Heart right ventricle (tissue), 16 donors: ENCODE measurements at regions not wholly inside any gene's neighbourhood (a gene's known extent, or its start where the extent isn't known, plus 50 kb on each side); places are given as distances from the start of the nearest gene placed in this dataset.

ENCODE experiments used
- ATAC-seq, 8 donors: fragments of 200-7000 bp; cut with Tn5 transposase; one replicate each; pipeline ENCODE4 v1.9.1; 2020; ENCODE audit warnings: mild to moderate bottlenecking in 8 of 8, moderate library complexity in 8 of 8, moderate number of reproducible peaks in 1 of 8
- DNase-seq, 2 donors: peaks; one replicate each; pipeline ENCODE4 v3.0.0-alpha.2; 2020
- H3K27ac ChIP-seq, 10 donors: fragments of 200-600 bp; sonication (generic) in 2 of 10; one replicate each; pipeline versions ENCODE4 v1.5.0 to v1.8.0; 2020 to 2022; ENCODE audit warnings: mild to moderate bottlenecking in 3 of 10
- H3K27me3 ChIP-seq, 7 donors: fragments of 200-600 bp; one replicate each; pipeline ENCODE4 v1.8.0; 2021 to 2022; ENCODE audit warnings: mild to moderate bottlenecking in 2 of 7
- H3K36me3 ChIP-seq, 9 donors: fragments of 200-600 bp; sonication (generic) in 1 of 9; one replicate each; pipeline versions ENCODE4 v1.5.0 to v1.8.0; 2020 to 2022; ENCODE audit warnings: mild to moderate bottlenecking in 2 of 9
- H3K4me1 ChIP-seq, 9 donors: fragments of 200-600 bp; sonication (generic) in 1 of 9; one replicate each; pipeline versions ENCODE4 v1.5.0 to v1.8.0; 2020 to 2022; ENCODE audit warnings: mild to moderate bottlenecking in 4 of 9
- H3K4me3 ChIP-seq, 10 donors: fragments of 200-600 bp; sonication (generic) in 2 of 10; one replicate each; pipeline versions ENCODE4 v1.5.0 to v1.8.0; 2020 to 2022; ENCODE audit warnings: mild to moderate bottlenecking in 7 of 10, moderate library complexity in 2 of 10
- H3K9me3 ChIP-seq, 11 donors: fragments of 200-600 bp in 10 of 11; sonication (generic) in 2 of 11; one replicate each; pipeline versions ENCODE4 v1.5.0 to v1.8.0; 2013 to 2022; ENCODE audit warnings: mild to moderate bottlenecking in 2 of 11, control low read depth in 1 of 11, moderate library complexity in 1 of 11
- CTCF ChIP-seq, 9 donors: fragments of 200-600 bp; sonication (generic) in 2 of 9; IDR thresholded peaks; one replicate each; pipeline versions ENCODE4 v1.5.0 to v1.8.0; 2021 to 2022; ENCODE audit warnings: antibody characterized with exemption in 9 of 9, mild to moderate bottlenecking in 5 of 9, moderate library complexity in 1 of 9
- WGBS, 2 donors: extraction: QIAGEN DNeasy Blood & Tissue Kit; methylation state at CpG; one replicate each; pipeline ENCODE4 v1.1.7; 2013; ENCODE audit warnings: inconsistent platforms in 1 of 2; 5-methylcytosine and 5-hydroxymethylcytosine counted together
- intact Hi-C, 10 donors: fragments of 100-400 bp; cut with DNase I; formaldehyde crosslinking; loops; one replicate each; pipeline versions ENCODE4 v1.11.1 to v1.14.2; 2022
- donor health status: Arrhythmogenic right ventricular cardiomyopathy.
- donor health status: ischemic (EF 13 %, LVEDD 7.1; RV severe dilation, severe dysfunction).
- donor health status: healthy with polysubstance abuse.
- donor health status: DM: no; HTN: yes; CAD: no.
- donor health status: DM: no; HTN: no; CAD: no.
- donor health status: ischemic (EF 25% LVEDD 6.9; RV normal size, moderate dysfunction).
- donor health status: ischemic (EF 25% LVEDD 5.7; RV mildly dilated, moderate dysfunction).
- donor health status: healthy.
- donor health status: DM: yes; HTN: yes; CAD: no.
- donor health status: Ischemic cardiomyopathy.
- donor health status: ischemic (EF 35%, LVEDD 5.7; RV mildly dilated, moderate dysfunction).
- donor health status: nonischemic (EF 11% LVEDD 7.7; RV severe dilation, severe dysfunction).
- donor health status: DM: yes; HTN: yes; CAD: no.
- donor health status: PGD.
- donor health status: ischemic (EF 29% LVEDD 5.4; RV normal size, mild dysfunction).
- donor health status: nonischemic (EF 23%, LVEDD 6.1; RV moderate dilation, normal function).

DNA sequence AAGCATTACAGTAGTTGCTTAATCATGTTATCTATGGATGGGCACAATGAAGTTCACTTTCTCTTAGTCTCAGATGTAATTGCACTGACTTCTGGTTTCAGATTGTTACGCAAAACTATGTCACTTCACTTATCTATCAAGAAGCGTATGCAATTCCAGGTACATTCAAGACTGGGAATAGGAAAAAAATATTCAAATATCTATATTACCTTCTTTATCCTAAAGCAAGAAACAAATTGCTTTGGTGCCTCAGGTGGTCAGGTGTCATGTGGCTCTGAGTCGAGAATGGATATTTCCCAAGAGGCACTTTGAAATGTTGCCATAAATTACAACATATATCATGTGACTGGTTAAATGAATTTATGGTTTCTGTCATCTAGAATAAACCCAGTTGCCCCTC, 318.6 kb downstream of the SS18 start:
- no peaks in the 10 kb centered on the region for H3K36me3 ChIP-seq
- no peak overlapping the region for H3K4me3 ChIP-seq
- H3K27ac ChIP-seq = no peak overlapping the region
- no peak for TF ChIP-seq CTCF (IDR thresholded peaks at IDR 0.05)
- no peaks in the 10 kb centered on the region for H3K4me1 ChIP-seq
- peaks cover 0 to 2% (median 0%) of the 10 kb centered on the region in 7 donors for H3K27me3 ChIP-seq
- DNase-seq (no peak), ATAC-seq (no peak)
- intact Hi-C loops = no loop called here
- WGBS, 2 donors = 88 to 89% methylated on average over 3 of the region's 3 CpGs
- H3K9me3 ChIP-seq = peaks cover 0 to 10% (median 0%) of the 10 kb centered on the region in 11 donors

GRCh38 chr18:25764777-25765176, 325.6 kb downstream of the SS18 start:
- TF ChIP-seq CTCF (IDR thresholded peaks at IDR 0.05) = no peak
- Histone ChIP-seq H3K9me3 (peaks cover 0 to 10% (median 0%) of the 10 kb centered on the region in 11 donors), H3K27me3 (peaks cover 0 to 17% (median 0%) of the 10 kb centered on the region in 7 donors), H3K4me1 (no peaks in the 10 kb centered on the region), H3K27ac (no peak overlapping the region), H3K36me3 (no peaks in the 10 kb centered on the region), H3K4me3 (no peak overlapping the region)
- DNase-seq (no peak), ATAC-seq (no peak)
- intact Hi-C loops = no loop called here
- 64 to 74% methylated on average over 4 of the region's 4 CpGs for WGBS, 2 donors

DNA sequence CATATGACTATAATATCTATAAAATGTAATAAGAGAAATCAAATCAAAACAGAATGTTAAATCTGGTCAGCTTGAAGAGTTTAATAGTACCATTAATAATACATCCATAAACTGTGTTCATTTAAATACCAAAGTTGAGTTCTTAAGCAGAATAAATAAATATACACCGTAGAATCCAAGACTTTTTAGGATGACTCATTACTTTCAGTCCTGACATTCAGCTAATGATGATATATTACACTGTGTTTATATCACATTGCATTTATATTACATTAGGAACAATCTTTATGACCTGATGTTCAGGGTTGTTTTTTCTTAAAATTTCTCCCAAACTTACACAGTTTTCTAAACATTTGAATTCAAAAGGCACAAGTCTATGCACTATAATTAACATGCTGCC, 331.3 kb downstream of the SS18 start:
- no peaks in the 10 kb centered on the region for H3K36me3 ChIP-seq
- peaks cover 0 to 2% (median 0%) of the 10 kb centered on the region in 11 donors for H3K9me3 ChIP-seq
- no peak for TF ChIP-seq CTCF (IDR thresholded peaks at IDR 0.05)
- 64 to 81% methylated on average over 1 of the region's 1 CpG for WGBS, 2 donors
- no peaks in the 10 kb centered on the region for H3K4me1 ChIP-seq
- ATAC-seq (no peak), DNase-seq (no peak)
- peaks cover 0 to 11% (median 0%) of the 10 kb centered on the region in 7 donors for H3K27me3 ChIP-seq
- H3K27ac ChIP-seq = no peak overlapping the region
- intact Hi-C loops = no loop called here
- H3K4me3 ChIP-seq = no peak overlapping the region

GRCh38 chr18:25743646-25744151, 346.7 kb downstream of the SS18 start:
- ATAC-seq (no peak), DNase-seq (no peak)
- Histone ChIP-seq H3K4me3 (no peak overlapping the region), H3K9me3 (peaks cover 0 to 18% (median 0%) of the 10 kb centered on the region in 11 donors), H3K27me3 (peaks cover 0 to 10% (median 0%) of the 10 kb centered on the region in 7 donors), H3K4me1 (no peaks in the 10 kb centered on the region), H3K27ac (no peak overlapping the region), H3K36me3 (no peaks in the 10 kb centered on the region)
- no peak for TF ChIP-seq CTCF (IDR thresholded peaks at IDR 0.05)
- WGBS, 2 donors = 45 to 53% methylated on average over 7 of the region's 7 CpGs
- intact Hi-C loops = no loop called here
